ENCODE measurements at regions not wholly inside any gene's neighbourhood (a gene's known extent, or its start where the extent isn't known, plus 50 kb on each side); places are given as distances from the start of the nearest gene placed in this dataset.
A peak's percentile ranks its signal among the peaks of the same experiment; 100 is the strongest.

DNA sequence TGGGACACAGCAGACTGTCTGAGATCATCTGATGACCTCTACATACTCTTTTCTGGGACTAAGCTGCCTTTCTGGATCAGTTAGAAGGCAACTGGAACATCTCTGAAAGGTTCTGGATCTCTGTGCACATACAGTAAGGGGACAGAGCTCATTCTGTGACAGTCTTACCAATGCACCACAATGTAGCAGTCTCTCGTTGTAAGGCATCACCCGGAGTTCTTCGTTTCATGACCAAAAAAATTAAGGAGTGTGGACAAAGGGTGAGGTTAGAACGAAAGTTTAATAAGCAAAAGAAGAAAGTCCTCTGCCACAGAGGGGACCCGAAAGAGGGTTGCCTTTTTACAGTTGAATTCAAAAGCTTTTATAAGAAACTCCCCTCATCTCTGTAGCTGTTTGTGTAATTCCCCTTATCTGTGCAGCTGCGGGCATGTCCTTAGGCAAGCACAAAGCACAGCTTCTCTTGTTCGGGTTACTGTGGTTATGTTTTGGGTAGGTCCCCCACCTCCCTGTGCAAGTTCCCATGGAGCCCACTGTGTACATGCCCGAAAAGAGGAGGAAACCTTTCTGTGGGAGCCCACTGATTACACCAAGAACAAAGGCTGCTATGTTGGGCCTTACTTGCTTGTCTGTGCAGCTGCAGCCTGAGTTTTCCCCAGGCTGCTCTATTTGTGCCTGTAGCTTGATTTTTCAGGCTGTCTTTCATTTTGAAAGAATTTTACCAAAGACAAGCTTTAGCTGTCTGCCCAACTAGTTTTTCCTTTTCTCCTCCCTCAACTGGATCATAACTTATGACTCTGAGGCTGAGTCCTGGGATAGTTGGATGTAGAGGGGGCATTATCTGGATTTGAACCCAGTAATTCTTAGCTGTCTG is 53.1 kb upstream of the CACNA1E start:
- DNase-seq (ENCODE audit: low spot score) = peak; percentile 9
